PFSK-1 (cell line): ENCODE measurements at regions not wholly inside any gene's neighbourhood (a gene's known extent, or its start where the extent isn't known, plus 50 kb on each side); places are given as distances from the start of the nearest gene placed in this dataset.

Experiments used
- FOXP2 ChIP-seq: optimal IDR thresholded peaks from 2 replicates; pipeline ENCODE3; 2011; ENCODE audit warnings: borderline replicate concordance, control low read depth, inconsistent platforms; ENCODE audit not compliant: insufficient read depth; ENCODE audit errors: extremely low read length, extremely low read depth
- POLR2AphosphoS5 ChIP-seq: IDR thresholded peaks from 2 replicates; pipeline ENCODE4 v1.6.1; 2012; ENCODE audit warnings: low read depth, mild to moderate bottlenecking, control low read depth, low read length, moderate library complexity
- SIN3A ChIP-seq: IDR thresholded peaks from 2 replicates; pipeline ENCODE4 v1.6.1; 2012; ENCODE audit warnings: mild to moderate bottlenecking, low read length, moderate library complexity, borderline replicate concordance; ENCODE audit not compliant: insufficient read depth
- TAF1 ChIP-seq: IDR thresholded peaks from 2 replicates; pipeline ENCODE4 v1.6.1; 2012; ENCODE audit warnings: low read length, control low read depth, borderline replicate concordance; ENCODE audit not compliant: insufficient read depth
- TF ChIP-seq, protein P1 (sequence below), 2 experiments: IDR thresholded peaks; 2 replicates each; pipeline versions ENCODE4 v1.6.1 to v1.8.0; 2011 to 2012; ENCODE audit warnings: low read depth in 2 of 2, low read length in 2 of 2, control low read depth in 1 of 2, inconsistent platforms in 1 of 2, mild to moderate bottlenecking in 1 of 2, moderate library complexity in 1 of 2; ENCODE audit not compliant: insufficient read depth in 1 of 2

- TF ChIP-seq POLR2AphosphoS5, result no peak
- no peak for TF ChIP-seq SIN3A
- no peak for TF ChIP-seq TAF1
- no peak for TF ChIP-seq FOXP2
- TF ChIP-seq, protein P1, sequence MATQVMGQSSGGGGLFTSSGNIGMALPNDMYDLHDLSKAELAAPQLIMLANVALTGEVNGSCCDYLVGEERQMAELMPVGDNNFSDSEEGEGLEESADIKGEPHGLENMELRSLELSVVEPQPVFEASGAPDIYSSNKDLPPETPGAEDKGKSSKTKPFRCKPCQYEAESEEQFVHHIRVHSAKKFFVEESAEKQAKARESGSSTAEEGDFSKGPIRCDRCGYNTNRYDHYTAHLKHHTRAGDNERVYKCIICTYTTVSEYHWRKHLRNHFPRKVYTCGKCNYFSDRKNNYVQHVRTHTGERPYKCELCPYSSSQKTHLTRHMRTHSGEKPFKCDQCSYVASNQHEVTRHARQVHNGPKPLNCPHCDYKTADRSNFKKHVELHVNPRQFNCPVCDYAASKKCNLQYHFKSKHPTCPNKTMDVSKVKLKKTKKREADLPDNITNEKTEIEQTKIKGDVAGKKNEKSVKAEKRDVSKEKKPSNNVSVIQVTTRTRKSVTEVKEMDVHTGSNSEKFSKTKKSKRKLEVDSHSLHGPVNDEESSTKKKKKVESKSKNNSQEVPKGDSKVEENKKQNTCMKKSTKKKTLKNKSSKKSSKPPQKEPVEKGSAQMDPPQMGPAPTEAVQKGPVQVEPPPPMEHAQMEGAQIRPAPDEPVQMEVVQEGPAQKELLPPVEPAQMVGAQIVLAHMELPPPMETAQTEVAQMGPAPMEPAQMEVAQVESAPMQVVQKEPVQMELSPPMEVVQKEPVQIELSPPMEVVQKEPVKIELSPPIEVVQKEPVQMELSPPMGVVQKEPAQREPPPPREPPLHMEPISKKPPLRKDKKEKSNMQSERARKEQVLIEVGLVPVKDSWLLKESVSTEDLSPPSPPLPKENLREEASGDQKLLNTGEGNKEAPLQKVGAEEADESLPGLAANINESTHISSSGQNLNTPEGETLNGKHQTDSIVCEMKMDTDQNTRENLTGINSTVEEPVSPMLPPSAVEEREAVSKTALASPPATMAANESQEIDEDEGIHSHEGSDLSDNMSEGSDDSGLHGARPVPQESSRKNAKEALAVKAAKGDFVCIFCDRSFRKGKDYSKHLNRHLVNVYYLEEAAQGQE (IDR thresholded peaks at IDR 0.05; ENCODE audit: insufficient read depth in 1 of 2, low read depth in 2 of 2, low read length in 2 of 2), result no peak
Measured at GRCh38 chr1:22256213-22256512, 113.3 kb upstream of the WNT4 start.
